ENCODE measurements at regions not wholly inside any gene's neighbourhood (a gene's known extent, or its start where the extent isn't known, plus 50 kb on each side); places are given as distances from the start of the nearest gene placed in this dataset.

DNA sequence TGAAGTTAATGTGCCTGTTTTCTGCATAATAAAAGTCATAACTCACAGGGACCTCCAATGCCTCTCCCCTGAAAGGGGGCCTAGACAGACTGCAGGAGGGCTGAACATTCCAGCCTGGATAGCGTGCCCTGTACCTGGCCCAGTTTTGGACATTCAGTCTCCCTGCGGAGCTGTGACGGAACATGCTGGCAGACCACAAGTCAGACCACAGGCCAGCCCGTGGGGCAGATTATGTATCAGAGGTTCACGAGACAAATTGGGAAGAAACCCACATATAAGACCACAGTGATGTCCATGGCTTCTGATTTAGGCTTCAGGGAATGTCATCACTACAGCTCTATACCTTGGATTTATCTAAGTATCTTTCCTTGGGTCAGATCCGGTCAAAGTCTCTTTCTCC is 151.5 kb upstream of the POU3F1 start:
- H3K4me3 ChIP-seq: no peak overlapping the region
- DNase-seq: no peak
- 83 to 94% (median 88%) methylated on average over 5 to 6 of the region's 6 CpGs for WGBS, 4 donors
- no peaks in the 10 kb centered on the region for H3K4me1 ChIP-seq (replicated peaks in 1 of 2)
- no peaks in the 10 kb centered on the region for H3K36me3 ChIP-seq (replicated peaks in 1 of 2)
- H3K27me3 ChIP-seq: no peaks in the 10 kb centered on the region
- intact Hi-C loops (cut with DNase I): no loop called here
- no peak overlapping the region for H3K27ac ChIP-seq
- no peaks in the 10 kb centered on the region for H3K9me3 ChIP-seq (replicated peaks in 1 of 3)
- TF ChIP-seq, protein P1, sequence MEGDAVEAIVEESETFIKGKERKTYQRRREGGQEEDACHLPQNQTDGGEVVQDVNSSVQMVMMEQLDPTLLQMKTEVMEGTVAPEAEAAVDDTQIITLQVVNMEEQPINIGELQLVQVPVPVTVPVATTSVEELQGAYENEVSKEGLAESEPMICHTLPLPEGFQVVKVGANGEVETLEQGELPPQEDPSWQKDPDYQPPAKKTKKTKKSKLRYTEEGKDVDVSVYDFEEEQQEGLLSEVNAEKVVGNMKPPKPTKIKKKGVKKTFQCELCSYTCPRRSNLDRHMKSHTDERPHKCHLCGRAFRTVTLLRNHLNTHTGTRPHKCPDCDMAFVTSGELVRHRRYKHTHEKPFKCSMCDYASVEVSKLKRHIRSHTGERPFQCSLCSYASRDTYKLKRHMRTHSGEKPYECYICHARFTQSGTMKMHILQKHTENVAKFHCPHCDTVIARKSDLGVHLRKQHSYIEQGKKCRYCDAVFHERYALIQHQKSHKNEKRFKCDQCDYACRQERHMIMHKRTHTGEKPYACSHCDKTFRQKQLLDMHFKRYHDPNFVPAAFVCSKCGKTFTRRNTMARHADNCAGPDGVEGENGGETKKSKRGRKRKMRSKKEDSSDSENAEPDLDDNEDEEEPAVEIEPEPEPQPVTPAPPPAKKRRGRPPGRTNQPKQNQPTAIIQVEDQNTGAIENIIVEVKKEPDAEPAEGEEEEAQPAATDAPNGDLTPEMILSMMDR (IDR thresholded peaks at IDR 0.05): no peak
- no peak for TF ChIP-seq POLR2A (IDR thresholded peaks at IDR 0.05)

DNA sequence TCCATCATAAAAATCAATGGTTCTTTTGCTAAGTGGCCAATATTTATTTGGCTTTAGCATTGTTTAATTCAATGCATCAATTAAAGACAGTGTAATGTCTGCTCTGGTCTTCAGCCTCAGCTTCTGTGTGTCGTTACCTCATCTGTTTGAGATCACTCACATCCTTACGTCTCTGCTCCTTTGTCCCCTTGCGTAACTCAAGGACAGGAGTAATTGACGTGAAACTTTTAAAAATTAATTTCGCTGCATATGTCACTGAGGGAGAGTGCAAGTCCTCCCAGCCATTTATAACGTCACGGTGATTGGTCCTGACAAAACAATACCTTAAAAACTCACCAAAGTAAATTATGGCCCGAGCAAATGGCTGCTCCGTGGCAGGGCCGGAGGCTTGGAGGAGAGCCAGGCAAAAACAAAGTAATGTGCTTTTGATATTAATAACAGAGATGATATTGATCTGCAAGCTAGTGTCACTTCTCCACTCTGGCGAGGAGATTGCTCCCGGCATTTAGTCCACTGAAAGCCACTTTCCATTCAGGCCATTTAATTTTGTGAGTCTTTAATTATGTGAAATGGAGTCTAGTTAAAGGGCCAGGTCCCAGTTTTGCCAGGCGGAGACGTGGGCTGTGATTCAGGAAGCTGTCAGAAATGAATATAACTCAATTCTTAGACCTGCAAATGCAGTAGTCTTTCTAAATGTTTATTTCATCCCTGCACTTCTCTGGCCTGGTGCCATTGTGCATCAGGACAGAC is 150.9 kb upstream of the POU3F1 start:
- no peaks in the 10 kb centered on the region for H3K4me1 ChIP-seq (replicated peaks in 1 of 2)
- H3K4me3 ChIP-seq: no peak overlapping the region
- no peaks in the 10 kb centered on the region for H3K27me3 ChIP-seq
- no peaks in the 10 kb centered on the region for H3K9me3 ChIP-seq (replicated peaks in 1 of 3)
- 47 to 66% (median 59%) methylated on average over 14 of the region's 14 CpGs for WGBS, 4 donors
- no peak for DNase-seq
- no peak overlapping the region for H3K27ac ChIP-seq
- H3K36me3 ChIP-seq (replicated peaks in 1 of 2): no peaks in the 10 kb centered on the region
- TF ChIP-seq, protein P1 (IDR thresholded peaks at IDR 0.05): no peak
- TF ChIP-seq POLR2A (IDR thresholded peaks at IDR 0.05): no peak
- intact Hi-C loops (cut with DNase I): no loop called here

DNA sequence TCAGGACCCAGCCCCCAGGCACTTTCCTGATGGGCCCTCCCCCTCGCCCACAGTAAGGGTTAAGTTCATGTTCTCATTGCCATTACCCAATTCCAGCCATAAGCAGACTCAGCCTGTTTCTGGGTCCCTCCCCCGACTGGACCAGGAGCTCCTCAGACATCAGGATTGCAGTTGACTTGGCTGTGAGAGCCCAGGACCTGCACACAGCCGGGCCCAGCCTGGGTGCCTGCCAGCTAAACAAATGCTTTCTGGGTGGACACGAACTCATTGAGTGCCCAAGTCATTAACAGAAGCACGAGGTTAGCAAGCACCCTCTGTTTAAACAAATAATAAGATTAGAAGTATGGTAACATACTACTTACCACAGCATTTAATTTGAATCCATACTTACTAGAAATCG is 147.9 kb upstream of the POU3F1 start:
- Histone ChIP-seq H3K27me3 (no peaks in the 10 kb centered on the region), H3K27ac (no peak overlapping the region), H3K4me3 (no peak overlapping the region), H3K36me3 (replicated peaks in 1 of 2) (no peaks in the 10 kb centered on the region), H3K9me3 (replicated peaks in 1 of 3) (no peaks in the 10 kb centered on the region), H3K4me1 (replicated peaks in 1 of 2) (no peaks in the 10 kb centered on the region)
- intact Hi-C loops (cut with DNase I): no loop called here
- DNase-seq: no peak
- 63 to 73% (median 67%) methylated on average over 6 of the region's 6 CpGs for WGBS, 4 donors
- TF ChIP-seq, protein P1 (IDR thresholded peaks at IDR 0.05): no peak
- TF ChIP-seq POLR2A (IDR thresholded peaks at IDR 0.05): no peak

DNA sequence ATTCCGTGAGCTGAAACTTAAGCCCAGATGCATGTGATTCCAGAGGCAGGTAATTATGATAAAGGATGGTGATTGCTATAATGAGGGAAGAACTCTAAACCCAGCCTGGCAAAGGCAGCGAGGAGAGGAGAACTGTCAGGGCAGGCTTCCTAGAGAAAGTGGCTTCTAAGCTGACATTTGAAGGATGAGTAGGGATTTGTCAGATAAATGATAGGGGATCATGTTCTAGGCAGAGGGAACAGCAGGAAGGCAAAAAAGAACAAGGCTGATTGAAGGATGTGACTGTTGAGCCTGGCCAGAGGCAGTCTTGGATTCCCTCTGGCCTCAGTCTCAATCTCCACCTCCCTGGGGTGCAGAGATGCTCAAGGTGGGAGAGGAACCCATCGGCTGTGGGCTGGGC is 146.4 kb upstream of the POU3F1 start:
- no peak overlapping the region for H3K4me3 ChIP-seq
- H3K9me3 ChIP-seq (replicated peaks in 1 of 3): no peaks in the 10 kb centered on the region
- H3K4me1 ChIP-seq (replicated peaks in 1 of 2): no peaks in the 10 kb centered on the region
- WGBS, 4 donors: 57 to 80% (median 64%) methylated on average over 3 of the region's 3 CpGs
- H3K36me3 ChIP-seq (replicated peaks in 1 of 2): no peaks in the 10 kb centered on the region
- no peak for TF ChIP-seq POLR2A (IDR thresholded peaks at IDR 0.05)
- TF ChIP-seq, protein P1 (IDR thresholded peaks at IDR 0.05): no peak
- no peak for DNase-seq
- intact Hi-C loops (cut with DNase I): no loop called here
- no peaks in the 10 kb centered on the region for H3K27me3 ChIP-seq
- H3K27ac ChIP-seq: no peak overlapping the region

Data from adrenal gland (tissue), 9 donors.